GM23338 (cell line): ENCODE measurements at regions not wholly inside any gene's neighbourhood (a gene's known extent, or its start where the extent isn't known, plus 50 kb on each side); places are given as distances from the start of the nearest gene placed in this dataset.

Source experiments
- ATAC-seq: fragments of 200-7000 bp; cut with Tn5 transposase; 3 replicates; pipeline ENCODE4 v1.9.1; 2020
- DNase-seq: peaks from one replicate; pipeline ENCODE4 v3.0.0-alpha.2; 2015; ENCODE audit warnings: low spot score
- H2AFZ ChIP-seq: fragments of 200-600 bp; sonication (generic); 2 replicates; pipeline ENCODE4 v1.8.0; 2016; ENCODE audit warnings: antibody characterized with exemption, mild to moderate bottlenecking, moderate library complexity
- H3F3A ChIP-seq: fragments of 200-600 bp; sonication (generic); replicated peaks from 2 replicates; pipeline ENCODE4 v1.8.0; 2017; ENCODE audit warnings: antibody characterized with exemption, mixed run types, low read depth
- H3K27ac ChIP-seq: fragments of 200-600 bp; sonication (generic); 2 replicates; pipeline ENCODE4 v1.6.1; 2016; ENCODE audit warnings: low read depth
- H3K27me3 ChIP-seq: fragments of 200-600 bp; sonication (generic); 2 replicates; pipeline ENCODE4 v1.8.0; 2016; ENCODE audit warnings: mild to moderate bottlenecking, mixed run types, moderate library complexity; ENCODE audit not compliant: insufficient read depth
- H3K36me3 ChIP-seq: fragments of 200-600 bp; sonication (generic); 2 replicates; pipeline ENCODE4 v1.8.0; 2016; ENCODE audit warnings: mild to moderate bottlenecking; ENCODE audit not compliant: insufficient read depth
- H3K4me1 ChIP-seq: fragments of 200-600 bp; sonication (generic); 2 replicates; pipeline ENCODE4 v1.8.0; 2016; ENCODE audit warnings: mild to moderate bottlenecking, moderate library complexity; ENCODE audit not compliant: insufficient read depth
- H3K4me2 ChIP-seq: fragments of 200-600 bp; sonication (generic); 2 replicates; pipeline ENCODE4 v1.7.1; 2017; ENCODE audit warnings: mixed run types
- H3K4me3 ChIP-seq: fragments of 200-600 bp; sonication (generic); 2 replicates; pipeline ENCODE4 v1.6.1; 2016; ENCODE audit warnings: mixed run types
- H3K79me2 ChIP-seq: fragments of 200-600 bp; sonication (generic); replicated peaks from 2 replicates; pipeline ENCODE4 v1.8.0; 2017; ENCODE audit warnings: mild to moderate bottlenecking; ENCODE audit not compliant: insufficient read depth
- H3K9me2 ChIP-seq: fragments of 200-600 bp; sonication (generic); 2 replicates; pipeline ENCODE4 v1.8.0; 2017; ENCODE audit not compliant: insufficient read depth
- H4K20me1 ChIP-seq: fragments of 200-600 bp; sonication (generic); replicated peaks from 2 replicates; pipeline ENCODE4 v1.8.0; 2017; ENCODE audit warnings: mild to moderate bottlenecking; ENCODE audit not compliant: insufficient read depth
- H3K27ac Mint-ChIP-seq: 2 replicates; pipeline ENCODE4 v1.8.0; 2020; ENCODE audit warnings: inconsistent platforms, mild to moderate bottlenecking, moderate library complexity, mixed read lengths
- H3K27me3 Mint-ChIP-seq: 3 replicates; pipeline ENCODE4 v1.8.0; 2022; ENCODE audit warnings: low read depth, mild to moderate bottlenecking, moderate library complexity, mixed read lengths, inconsistent platforms; ENCODE audit not compliant: insufficient read depth, poor library complexity
- H3K36me3 Mint-ChIP-seq: 3 replicates; pipeline ENCODE4 v1.8.0; 2021; ENCODE audit warnings: low read depth, mild to moderate bottlenecking, inconsistent platforms, moderate library complexity, mixed read lengths
- H3K4me1 Mint-ChIP-seq: 3 replicates; pipeline ENCODE4 v1.8.0; 2020; ENCODE audit warnings: mild to moderate bottlenecking, inconsistent platforms, mixed read lengths
- H3K4me3 Mint-ChIP-seq: 3 replicates; pipeline ENCODE4 v1.8.0; 2021; ENCODE audit warnings: moderate library complexity, mild to moderate bottlenecking, inconsistent platforms, mixed read lengths
- H3K9me3 Mint-ChIP-seq: 3 replicates; pipeline ENCODE4 v1.8.0; 2020; ENCODE audit warnings: moderate library complexity, mild to moderate bottlenecking, inconsistent platforms, mixed read lengths
- CREB1 ChIP-seq: fragments of 250-450 bp; sonication (Bioruptor Pico); IDR thresholded peaks from 2 replicates; pipeline ENCODE4 v1.5.0; 2020; ENCODE audit warnings: low read depth, mild to moderate bottlenecking, moderate library complexity
- POLR2AphosphoS5 ChIP-seq: IDR thresholded peaks from 2 replicates; pipeline ENCODE4 v1.6.1; 2016; ENCODE audit warnings: antibody characterized with exemption, low read depth
- STAT1 ChIP-seq: IDR thresholded peaks from one replicate; pipeline ENCODE4 v1.6.1; 2016; ENCODE audit warnings: antibody characterized with exemption; ENCODE audit not compliant: unreplicated experiment
- TF ChIP-seq, protein P1 (sequence below): IDR thresholded peaks from one replicate; pipeline ENCODE4 v1.6.1; 2018; ENCODE audit warnings: antibody characterized with exemption; ENCODE audit not compliant: unreplicated experiment
- TF ChIP-seq, protein P2 (sequence below): IDR thresholded peaks from 2 replicates; pipeline ENCODE4 v1.6.1; 2016; ENCODE audit warnings: antibody characterized with exemption
- TF ChIP-seq, protein P3 (sequence below), 2 experiments: fragments of 200-600 bp in 1 of 2; sonication (generic) in 1 of 2; conservative IDR thresholded peaks; 2 replicates each; pipeline versions ENCODE4 v1.5.1 to v1.6.1; 2016 to 2017; ENCODE audit warnings: antibody characterized with exemption in 2 of 2, low read depth in 2 of 2, mild to moderate bottlenecking in 2 of 2, moderate library complexity in 1 of 2
- TF ChIP-seq, protein P4 (sequence below): fragments of 250-450 bp; sonication (Bioruptor Pico); IDR thresholded peaks from 2 replicates; pipeline ENCODE4 v1.5.0; 2020; ENCODE audit warnings: mild to moderate bottlenecking, moderate library complexity

DNA sequence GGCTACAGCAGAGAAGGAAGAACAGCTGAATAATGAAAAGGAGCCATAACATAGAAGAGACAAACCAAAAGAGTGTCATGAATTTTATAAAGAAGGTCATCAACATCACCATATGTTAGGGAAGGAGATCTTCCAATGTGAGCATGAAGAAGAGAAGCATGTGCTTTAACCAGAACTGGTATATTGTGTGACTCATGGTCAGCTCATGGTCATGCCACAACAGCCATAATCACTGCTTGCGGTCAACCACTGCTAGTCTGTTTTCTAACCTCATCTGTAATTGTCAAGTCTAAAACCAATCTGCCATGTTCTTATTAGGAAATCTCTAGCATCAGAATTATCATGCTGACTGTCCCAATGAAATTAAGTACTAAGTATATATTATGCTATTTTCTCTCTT is 204.1 kb upstream of the VRK2 start:
- Mint-ChIP-seq H3K36me3 (peaks cover 4% of the 10 kb centered on the region; the same call in 1 of the 3 replicates), H3K27me3 (peaks cover 3% of the 10 kb centered on the region), H3K27ac (no peak overlapping the region), H3K4me3 (no peak overlapping the region), H3K9me3 (no peaks in the 10 kb centered on the region; the same call in 1 of the 3 replicates), H3K4me1 (no peaks in the 10 kb centered on the region)
- Histone ChIP-seq H2AFZ (no peak overlapping the region), H4K20me1 (no peaks in the 10 kb centered on the region), H3K4me3 (no peak overlapping the region), H3F3A (no peaks in the 10 kb centered on the region), H3K4me2 (no peak overlapping the region), H3K27me3 (no peaks in the 10 kb centered on the region), H3K79me2 (no peaks in the 10 kb centered on the region), H3K36me3 (no peaks in the 10 kb centered on the region), H3K4me1 (no peaks in the 10 kb centered on the region), H3K27ac (no peak overlapping the region), H3K9me2 (no peaks in the 10 kb centered on the region)
- ATAC-seq = no peak
- no peak for DNase-seq
- TF ChIP-seq, protein P1, sequence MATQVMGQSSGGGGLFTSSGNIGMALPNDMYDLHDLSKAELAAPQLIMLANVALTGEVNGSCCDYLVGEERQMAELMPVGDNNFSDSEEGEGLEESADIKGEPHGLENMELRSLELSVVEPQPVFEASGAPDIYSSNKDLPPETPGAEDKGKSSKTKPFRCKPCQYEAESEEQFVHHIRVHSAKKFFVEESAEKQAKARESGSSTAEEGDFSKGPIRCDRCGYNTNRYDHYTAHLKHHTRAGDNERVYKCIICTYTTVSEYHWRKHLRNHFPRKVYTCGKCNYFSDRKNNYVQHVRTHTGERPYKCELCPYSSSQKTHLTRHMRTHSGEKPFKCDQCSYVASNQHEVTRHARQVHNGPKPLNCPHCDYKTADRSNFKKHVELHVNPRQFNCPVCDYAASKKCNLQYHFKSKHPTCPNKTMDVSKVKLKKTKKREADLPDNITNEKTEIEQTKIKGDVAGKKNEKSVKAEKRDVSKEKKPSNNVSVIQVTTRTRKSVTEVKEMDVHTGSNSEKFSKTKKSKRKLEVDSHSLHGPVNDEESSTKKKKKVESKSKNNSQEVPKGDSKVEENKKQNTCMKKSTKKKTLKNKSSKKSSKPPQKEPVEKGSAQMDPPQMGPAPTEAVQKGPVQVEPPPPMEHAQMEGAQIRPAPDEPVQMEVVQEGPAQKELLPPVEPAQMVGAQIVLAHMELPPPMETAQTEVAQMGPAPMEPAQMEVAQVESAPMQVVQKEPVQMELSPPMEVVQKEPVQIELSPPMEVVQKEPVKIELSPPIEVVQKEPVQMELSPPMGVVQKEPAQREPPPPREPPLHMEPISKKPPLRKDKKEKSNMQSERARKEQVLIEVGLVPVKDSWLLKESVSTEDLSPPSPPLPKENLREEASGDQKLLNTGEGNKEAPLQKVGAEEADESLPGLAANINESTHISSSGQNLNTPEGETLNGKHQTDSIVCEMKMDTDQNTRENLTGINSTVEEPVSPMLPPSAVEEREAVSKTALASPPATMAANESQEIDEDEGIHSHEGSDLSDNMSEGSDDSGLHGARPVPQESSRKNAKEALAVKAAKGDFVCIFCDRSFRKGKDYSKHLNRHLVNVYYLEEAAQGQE = no peak
- TF ChIP-seq STAT1 = no peak
- no peak for TF ChIP-seq CREB1
- TF ChIP-seq, protein P2, sequence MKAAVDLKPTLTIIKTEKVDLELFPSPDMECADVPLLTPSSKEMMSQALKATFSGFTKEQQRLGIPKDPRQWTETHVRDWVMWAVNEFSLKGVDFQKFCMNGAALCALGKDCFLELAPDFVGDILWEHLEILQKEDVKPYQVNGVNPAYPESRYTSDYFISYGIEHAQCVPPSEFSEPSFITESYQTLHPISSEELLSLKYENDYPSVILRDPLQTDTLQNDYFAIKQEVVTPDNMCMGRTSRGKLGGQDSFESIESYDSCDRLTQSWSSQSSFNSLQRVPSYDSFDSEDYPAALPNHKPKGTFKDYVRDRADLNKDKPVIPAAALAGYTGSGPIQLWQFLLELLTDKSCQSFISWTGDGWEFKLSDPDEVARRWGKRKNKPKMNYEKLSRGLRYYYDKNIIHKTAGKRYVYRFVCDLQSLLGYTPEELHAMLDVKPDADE = no peak
- TF ChIP-seq, protein P3, sequence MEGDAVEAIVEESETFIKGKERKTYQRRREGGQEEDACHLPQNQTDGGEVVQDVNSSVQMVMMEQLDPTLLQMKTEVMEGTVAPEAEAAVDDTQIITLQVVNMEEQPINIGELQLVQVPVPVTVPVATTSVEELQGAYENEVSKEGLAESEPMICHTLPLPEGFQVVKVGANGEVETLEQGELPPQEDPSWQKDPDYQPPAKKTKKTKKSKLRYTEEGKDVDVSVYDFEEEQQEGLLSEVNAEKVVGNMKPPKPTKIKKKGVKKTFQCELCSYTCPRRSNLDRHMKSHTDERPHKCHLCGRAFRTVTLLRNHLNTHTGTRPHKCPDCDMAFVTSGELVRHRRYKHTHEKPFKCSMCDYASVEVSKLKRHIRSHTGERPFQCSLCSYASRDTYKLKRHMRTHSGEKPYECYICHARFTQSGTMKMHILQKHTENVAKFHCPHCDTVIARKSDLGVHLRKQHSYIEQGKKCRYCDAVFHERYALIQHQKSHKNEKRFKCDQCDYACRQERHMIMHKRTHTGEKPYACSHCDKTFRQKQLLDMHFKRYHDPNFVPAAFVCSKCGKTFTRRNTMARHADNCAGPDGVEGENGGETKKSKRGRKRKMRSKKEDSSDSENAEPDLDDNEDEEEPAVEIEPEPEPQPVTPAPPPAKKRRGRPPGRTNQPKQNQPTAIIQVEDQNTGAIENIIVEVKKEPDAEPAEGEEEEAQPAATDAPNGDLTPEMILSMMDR (conservative IDR thresholded peaks at IDR 0.05; ENCODE audit: low read depth in 2 of 2) = no peak
- TF ChIP-seq, protein P4, sequence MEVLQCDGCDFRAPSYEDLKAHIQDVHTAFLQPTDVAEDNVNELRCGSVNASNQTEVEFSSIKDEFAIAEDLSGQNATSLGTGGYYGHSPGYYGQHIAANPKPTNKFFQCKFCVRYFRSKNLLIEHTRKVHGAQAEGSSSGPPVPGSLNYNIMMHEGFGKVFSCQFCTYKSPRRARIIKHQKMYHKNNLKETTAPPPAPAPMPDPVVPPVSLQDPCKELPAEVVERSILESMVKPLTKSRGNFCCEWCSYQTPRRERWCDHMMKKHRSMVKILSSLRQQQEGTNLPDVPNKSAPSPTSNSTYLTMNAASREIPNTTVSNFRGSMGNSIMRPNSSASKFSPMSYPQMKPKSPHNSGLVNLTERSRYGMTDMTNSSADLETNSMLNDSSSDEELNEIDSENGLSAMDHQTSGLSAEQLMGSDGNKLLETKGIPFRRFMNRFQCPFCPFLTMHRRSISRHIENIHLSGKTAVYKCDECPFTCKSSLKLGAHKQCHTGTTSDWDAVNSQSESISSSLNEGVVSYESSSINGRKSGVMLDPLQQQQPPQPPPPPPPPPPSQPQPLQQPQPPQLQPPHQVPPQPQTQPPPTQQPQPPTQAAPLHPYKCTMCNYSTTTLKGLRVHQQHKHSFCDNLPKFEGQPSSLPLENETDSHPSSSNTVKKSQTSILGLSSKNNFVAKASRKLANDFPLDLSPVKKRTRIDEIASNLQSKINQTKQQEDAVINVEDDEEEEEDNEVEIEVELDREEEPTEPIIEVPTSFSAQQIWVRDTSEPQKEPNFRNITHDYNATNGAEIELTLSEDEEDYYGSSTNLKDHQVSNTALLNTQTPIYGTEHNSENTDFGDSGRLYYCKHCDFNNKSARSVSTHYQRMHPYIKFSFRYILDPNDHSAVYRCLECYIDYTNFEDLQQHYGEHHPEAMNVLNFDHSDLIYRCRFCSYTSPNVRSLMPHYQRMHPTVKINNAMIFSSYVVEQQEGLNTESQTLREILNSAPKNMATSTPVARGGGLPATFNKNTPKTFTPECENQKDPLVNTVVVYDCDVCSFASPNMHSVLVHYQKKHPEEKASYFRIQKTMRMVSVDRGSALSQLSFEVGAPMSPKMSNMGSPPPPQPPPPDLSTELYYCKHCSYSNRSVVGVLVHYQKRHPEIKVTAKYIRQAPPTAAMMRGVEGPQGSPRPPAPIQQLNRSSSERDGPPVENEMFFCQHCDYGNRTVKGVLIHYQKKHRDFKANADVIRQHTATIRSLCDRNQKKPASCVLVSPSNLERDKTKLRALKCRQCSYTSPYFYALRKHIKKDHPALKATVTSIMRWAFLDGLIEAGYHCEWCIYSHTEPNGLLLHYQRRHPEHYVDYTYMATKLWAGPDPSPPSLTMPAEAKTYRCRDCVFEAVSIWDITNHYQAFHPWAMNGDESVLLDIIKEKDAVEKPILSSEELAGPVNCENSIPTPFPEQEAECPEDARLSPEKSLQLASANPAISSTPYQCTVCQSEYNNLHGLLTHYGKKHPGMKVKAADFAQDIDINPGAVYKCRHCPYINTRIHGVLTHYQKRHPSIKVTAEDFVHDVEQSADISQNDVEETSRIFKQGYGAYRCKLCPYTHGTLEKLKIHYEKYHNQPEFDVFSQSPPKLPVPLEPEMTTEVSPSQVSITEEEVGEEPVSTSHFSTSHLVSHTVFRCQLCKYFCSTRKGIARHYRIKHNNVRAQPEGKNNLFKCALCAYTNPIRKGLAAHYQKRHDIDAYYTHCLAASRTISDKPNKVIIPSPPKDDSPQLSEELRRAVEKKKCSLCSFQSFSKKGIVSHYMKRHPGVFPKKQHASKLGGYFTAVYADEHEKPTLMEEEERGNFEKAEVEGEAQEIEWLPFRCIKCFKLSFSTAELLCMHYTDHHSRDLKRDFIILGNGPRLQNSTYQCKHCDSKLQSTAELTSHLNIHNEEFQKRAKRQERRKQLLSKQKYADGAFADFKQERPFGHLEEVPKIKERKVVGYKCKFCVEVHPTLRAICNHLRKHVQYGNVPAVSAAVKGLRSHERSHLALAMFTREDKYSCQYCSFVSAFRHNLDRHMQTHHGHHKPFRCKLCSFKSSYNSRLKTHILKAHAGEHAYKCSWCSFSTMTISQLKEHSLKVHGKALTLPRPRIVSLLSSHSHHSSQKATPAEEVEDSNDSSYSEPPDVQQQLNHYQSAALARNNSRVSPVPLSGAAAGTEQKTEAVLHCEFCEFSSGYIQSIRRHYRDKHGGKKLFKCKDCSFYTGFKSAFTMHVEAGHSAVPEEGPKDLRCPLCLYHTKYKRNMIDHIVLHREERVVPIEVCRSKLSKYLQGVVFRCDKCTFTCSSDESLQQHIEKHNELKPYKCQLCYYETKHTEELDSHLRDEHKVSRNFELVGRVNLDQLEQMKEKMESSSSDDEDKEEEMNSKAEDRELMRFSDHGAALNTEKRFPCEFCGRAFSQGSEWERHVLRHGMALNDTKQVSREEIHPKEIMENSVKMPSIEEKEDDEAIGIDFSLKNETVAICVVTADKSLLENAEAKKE = no peak
- TF ChIP-seq POLR2AphosphoS5 = no peak
